ENCODE measurements at regions not wholly inside any gene's neighbourhood (a gene's known extent, or its start where the extent isn't known, plus 50 kb on each side); places are given as distances from the start of the nearest gene placed in this dataset.

- no peak overlapping the region for H3K27ac ChIP-seq (ENCODE audit: low read length)
- DNase-seq: no peak
- H3K4me2 ChIP-seq (ENCODE audit: low read depth, low read length, poor library complexity, severe bottlenecking): no peak overlapping the region
- no peaks in the 10 kb centered on the region for H3K79me2 ChIP-seq (ENCODE audit: low read length)
- no peaks in the 10 kb centered on the region for H4K20me1 ChIP-seq (ENCODE audit: insufficient read depth, low read depth, low read length)
- no peaks in the 10 kb centered on the region for H3K9me3 ChIP-seq (ENCODE audit: low read length)
- no peak overlapping the region for H2AFZ ChIP-seq (ENCODE audit: low read length)
- no peak overlapping the region for H3K4me3 ChIP-seq (ENCODE audit: low read length)
- H3K9ac ChIP-seq (ENCODE audit: low read length): no peak overlapping the region
- H3K9me2 ChIP-seq (replicated peaks; ENCODE audit: insufficient read depth, low read length): peaks cover 5% of the 10 kb centered on the region; the same call in 1 of the 2 replicates
- no peaks in the 10 kb centered on the region for H3K4me1 ChIP-seq (ENCODE audit: low read length)
- H3K36me3 ChIP-seq (ENCODE audit: insufficient read depth, low read length): no peaks in the 10 kb centered on the region
- H3K27me3 ChIP-seq (ENCODE audit: low read length): no peaks in the 10 kb centered on the region
These were observed 1103.9 kb upstream of the GJE1 start for GRCh38 chr6:141028791-141029280.

DNA sequence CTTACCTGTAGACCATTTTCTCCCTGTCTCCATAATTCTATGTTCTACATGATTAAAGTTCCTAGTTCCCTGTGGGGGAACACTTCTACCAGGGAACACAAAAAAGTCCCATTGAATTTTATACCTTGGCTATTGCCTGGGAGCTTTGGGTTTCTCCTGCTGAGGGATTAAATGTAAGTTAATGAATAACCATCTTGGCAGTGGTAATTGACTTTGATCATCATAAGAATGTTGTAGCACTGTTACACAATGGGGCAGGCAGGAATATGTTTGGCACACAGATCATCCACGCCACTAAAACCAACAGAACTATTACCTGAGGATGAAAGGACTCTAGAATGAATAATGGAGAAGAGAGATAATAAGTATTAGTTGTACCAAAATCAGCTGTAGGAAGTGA, 1106.2 kb upstream of the GJE1 start:
- Histone ChIP-seq H3K4me3 (ENCODE audit: low read length) (no peak overlapping the region), H3K9me2 (replicated peaks; ENCODE audit: insufficient read depth, low read length) (peaks cover 5% of the 10 kb centered on the region; the same call in 1 of the 2 replicates), H3K4me1 (ENCODE audit: low read length) (no peaks in the 10 kb centered on the region), H3K36me3 (ENCODE audit: insufficient read depth, low read length) (no peaks in the 10 kb centered on the region), H2AFZ (ENCODE audit: low read length) (no peak overlapping the region), H3K9ac (ENCODE audit: low read length) (no peak overlapping the region), H3K4me2 (ENCODE audit: low read depth, low read length, poor library complexity, severe bottlenecking) (no peak overlapping the region), H3K27me3 (ENCODE audit: low read length) (no peaks in the 10 kb centered on the region), H3K27ac (ENCODE audit: low read length) (no peak overlapping the region), H3K9me3 (ENCODE audit: low read length) (no peaks in the 10 kb centered on the region), H4K20me1 (ENCODE audit: insufficient read depth, low read depth, low read length) (no peaks in the 10 kb centered on the region), H3K79me2 (ENCODE audit: low read length) (no peaks in the 10 kb centered on the region)
- DNase-seq: no peak

DNA sequence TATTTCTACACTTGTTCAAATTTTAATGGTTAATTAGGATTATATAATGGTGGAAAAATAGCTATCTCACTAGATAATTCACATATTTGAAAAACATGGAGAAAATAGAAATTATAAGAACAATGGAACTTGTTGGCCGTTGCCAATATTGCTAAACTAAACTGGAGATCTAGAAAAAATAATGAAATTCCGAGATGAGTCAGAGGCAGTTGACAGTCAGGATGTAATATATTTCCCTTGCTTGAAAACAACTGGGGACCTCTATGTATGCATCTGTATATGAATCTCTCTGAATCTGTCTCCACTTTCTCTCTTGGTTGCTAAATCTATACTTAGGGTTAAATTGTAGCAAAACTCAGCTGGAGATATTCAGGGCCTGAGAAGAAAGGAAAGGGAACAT, 1108.2 kb upstream of the GJE1 start:
- DNase-seq: no peak
- Histone ChIP-seq H3K4me2 (ENCODE audit: low read depth, low read length, poor library complexity, severe bottlenecking) (no peak overlapping the region), H3K9me3 (ENCODE audit: low read length) (no peaks in the 10 kb centered on the region), H3K36me3 (ENCODE audit: insufficient read depth, low read length) (no peaks in the 10 kb centered on the region), H3K27ac (ENCODE audit: low read length) (no peak overlapping the region), H3K4me1 (ENCODE audit: low read length) (no peaks in the 10 kb centered on the region), H4K20me1 (ENCODE audit: insufficient read depth, low read depth, low read length) (no peaks in the 10 kb centered on the region), H3K9ac (ENCODE audit: low read length) (no peak overlapping the region), H2AFZ (ENCODE audit: low read length) (no peak overlapping the region), H3K79me2 (ENCODE audit: low read length) (no peaks in the 10 kb centered on the region), H3K9me2 (replicated peaks; ENCODE audit: insufficient read depth, low read length) (peaks cover 5% of the 10 kb centered on the region; the same call in 1 of the 2 replicates), H3K27me3 (ENCODE audit: low read length) (no peaks in the 10 kb centered on the region), H3K4me3 (ENCODE audit: low read length) (no peak overlapping the region)

DNA sequence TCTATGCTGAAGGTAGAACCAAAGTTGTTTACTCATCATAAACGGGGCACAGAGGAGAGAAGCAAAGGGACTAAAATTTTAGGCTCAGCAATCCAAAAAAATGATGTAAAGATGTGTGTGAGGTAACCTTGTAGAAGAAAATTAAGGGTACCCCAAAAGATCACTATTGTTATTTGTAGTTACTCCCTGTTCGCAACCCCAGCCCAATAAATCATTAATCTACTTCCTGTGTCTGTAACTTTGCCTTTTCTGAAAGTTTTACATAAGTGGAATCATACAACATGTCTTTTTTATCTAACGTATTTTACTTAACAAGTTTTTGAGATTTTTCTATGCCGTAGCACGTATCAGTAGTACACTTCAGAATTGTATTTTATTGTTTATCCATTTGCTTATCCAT, 1114.8 kb upstream of the GJE1 start:
- DNase-seq: no peak
- no peaks in the 10 kb centered on the region for H3K4me1 ChIP-seq (ENCODE audit: low read length)
- no peak overlapping the region for H2AFZ ChIP-seq (ENCODE audit: low read length)
- H3K4me3 ChIP-seq (ENCODE audit: low read length): no peak overlapping the region
- no peak overlapping the region for H3K9ac ChIP-seq (ENCODE audit: low read length)
- H3K79me2 ChIP-seq (ENCODE audit: low read length): no peaks in the 10 kb centered on the region
- H3K36me3 ChIP-seq (ENCODE audit: insufficient read depth, low read length): no peaks in the 10 kb centered on the region
- no peaks in the 10 kb centered on the region for H3K9me2 ChIP-seq (replicated peaks; ENCODE audit: insufficient read depth, low read length)
- no peaks in the 10 kb centered on the region for H4K20me1 ChIP-seq (ENCODE audit: insufficient read depth, low read depth, low read length)
- no peaks in the 10 kb centered on the region for H3K9me3 ChIP-seq (ENCODE audit: low read length)
- H3K27me3 ChIP-seq (ENCODE audit: low read length): no peaks in the 10 kb centered on the region
- H3K4me2 ChIP-seq (ENCODE audit: low read depth, low read length, poor library complexity, severe bottlenecking): no peak overlapping the region
- H3K27ac ChIP-seq (ENCODE audit: low read length): no peak overlapping the region

DNA sequence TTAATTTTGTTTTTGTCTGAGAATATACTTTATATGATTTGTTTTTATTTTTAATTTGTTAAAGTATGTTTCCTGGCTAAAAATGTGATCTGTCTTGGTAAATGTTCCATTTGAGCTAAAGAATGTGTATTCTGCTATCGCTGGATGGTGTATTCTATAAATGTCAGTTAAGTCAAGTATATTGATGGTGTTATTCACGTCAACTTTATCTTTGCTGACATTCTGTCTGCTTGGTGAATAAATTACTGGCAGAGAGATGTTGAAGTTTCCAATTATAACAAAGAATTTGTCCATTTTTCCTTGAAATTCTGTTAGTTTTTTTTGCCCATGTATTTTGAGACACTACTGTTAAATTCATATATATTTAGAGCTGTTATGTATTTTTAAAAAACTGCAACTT, 1131.8 kb upstream of the GJE1 start:
- no peak overlapping the region for H3K4me3 ChIP-seq (ENCODE audit: low read length)
- no peaks in the 10 kb centered on the region for H4K20me1 ChIP-seq (ENCODE audit: insufficient read depth, low read depth, low read length)
- no peak for DNase-seq
- no peak overlapping the region for H2AFZ ChIP-seq (ENCODE audit: low read length)
- H3K4me1 ChIP-seq (ENCODE audit: low read length): no peaks in the 10 kb centered on the region
- H3K4me2 ChIP-seq (ENCODE audit: low read depth, low read length, poor library complexity, severe bottlenecking): no peak overlapping the region
- no peaks in the 10 kb centered on the region for H3K9me2 ChIP-seq (replicated peaks; ENCODE audit: insufficient read depth, low read length)
- H3K36me3 ChIP-seq (ENCODE audit: insufficient read depth, low read length): no peaks in the 10 kb centered on the region
- H3K9me3 ChIP-seq (ENCODE audit: low read length): peaks cover 6% of the 10 kb centered on the region
- no peak overlapping the region for H3K27ac ChIP-seq (ENCODE audit: low read length)
- H3K27me3 ChIP-seq (ENCODE audit: low read length): no peaks in the 10 kb centered on the region
- no peak overlapping the region for H3K9ac ChIP-seq (ENCODE audit: low read length)
- no peaks in the 10 kb centered on the region for H3K79me2 ChIP-seq (ENCODE audit: low read length)

DNA sequence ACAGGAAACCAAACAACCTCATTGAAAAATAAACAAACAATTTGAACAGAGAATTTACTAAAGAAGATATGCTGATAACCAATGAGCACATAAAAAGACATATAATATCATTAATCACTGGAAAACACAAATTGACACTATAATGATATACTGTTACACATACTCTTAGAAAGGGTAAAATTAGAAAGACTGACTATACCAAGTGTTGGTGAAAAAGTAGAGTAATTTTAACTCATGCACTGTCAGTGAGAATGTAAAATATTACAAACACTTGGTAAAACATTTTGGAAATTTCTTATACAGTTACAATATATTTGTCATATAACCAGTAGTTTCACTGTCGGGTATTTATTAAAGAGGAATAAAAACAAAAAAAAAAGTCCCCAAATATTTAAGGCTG, 1139.2 kb upstream of the GJE1 start:
- H3K9ac ChIP-seq (ENCODE audit: low read length): no peak overlapping the region
- H3K27me3 ChIP-seq (ENCODE audit: low read length): no peaks in the 10 kb centered on the region
- H3K4me2 ChIP-seq (ENCODE audit: low read depth, low read length, poor library complexity, severe bottlenecking): no peak overlapping the region
- H3K4me1 ChIP-seq (ENCODE audit: low read length): no peaks in the 10 kb centered on the region
- no peaks in the 10 kb centered on the region for H3K9me3 ChIP-seq (ENCODE audit: low read length)
- no peak overlapping the region for H3K27ac ChIP-seq (ENCODE audit: low read length)
- no peak overlapping the region for H2AFZ ChIP-seq (ENCODE audit: low read length)
- H3K9me2 ChIP-seq (replicated peaks; ENCODE audit: insufficient read depth, low read length): no peaks in the 10 kb centered on the region
- no peak for DNase-seq
- H3K4me3 ChIP-seq (ENCODE audit: low read length): no peak overlapping the region
- H3K79me2 ChIP-seq (ENCODE audit: low read length): no peaks in the 10 kb centered on the region
- H3K36me3 ChIP-seq (ENCODE audit: insufficient read depth, low read length): no peaks in the 10 kb centered on the region
- H4K20me1 ChIP-seq (ENCODE audit: insufficient read depth, low read depth, low read length): no peaks in the 10 kb centered on the region

GRCh38 chr6:140992678-140993077, 1140.0 kb upstream of the GJE1 start:
- Histone ChIP-seq H3K36me3 (ENCODE audit: insufficient read depth, low read length) (no peaks in the 10 kb centered on the region), H3K9me3 (ENCODE audit: low read length) (no peaks in the 10 kb centered on the region), H3K9ac (ENCODE audit: low read length) (no peak overlapping the region), H3K4me1 (ENCODE audit: low read length) (no peaks in the 10 kb centered on the region), H3K27ac (ENCODE audit: low read length) (no peak overlapping the region), H3K4me3 (ENCODE audit: low read length) (no peak overlapping the region), H2AFZ (ENCODE audit: low read length) (no peak overlapping the region), H4K20me1 (ENCODE audit: insufficient read depth, low read depth, low read length) (no peaks in the 10 kb centered on the region), H3K9me2 (replicated peaks; ENCODE audit: insufficient read depth, low read length) (no peaks in the 10 kb centered on the region), H3K27me3 (ENCODE audit: low read length) (no peaks in the 10 kb centered on the region), H3K79me2 (ENCODE audit: low read length) (no peaks in the 10 kb centered on the region), H3K4me2 (ENCODE audit: low read depth, low read length, poor library complexity, severe bottlenecking) (no peak overlapping the region)
- DNase-seq: no peak

DNA sequence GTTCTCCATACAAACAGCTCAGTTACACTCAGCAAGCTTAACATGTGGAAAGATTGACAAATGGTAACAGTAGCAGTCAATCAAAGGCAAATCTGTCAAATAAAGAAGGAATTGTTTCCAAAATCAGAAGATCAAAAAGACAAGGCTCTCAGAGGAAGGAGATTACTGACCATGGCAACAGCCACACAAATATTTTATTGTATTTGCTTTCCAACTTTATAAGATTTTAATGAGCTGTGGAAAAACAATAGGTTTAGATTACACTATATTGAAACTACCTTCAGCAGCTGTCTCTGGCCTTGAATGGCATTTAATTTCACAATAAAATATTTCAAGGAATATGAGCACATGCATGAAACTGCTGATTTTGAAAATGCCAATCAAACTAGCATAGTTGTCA, 1143.9 kb upstream of the GJE1 start:
- Histone ChIP-seq H4K20me1 (ENCODE audit: insufficient read depth, low read depth, low read length) (no peaks in the 10 kb centered on the region), H2AFZ (ENCODE audit: low read length) (no peak overlapping the region), H3K4me1 (ENCODE audit: low read length) (peaks cover 3% of the 10 kb centered on the region; the same call in 1 of the 2 replicates), H3K27ac (ENCODE audit: low read length) (no peak overlapping the region), H3K9me2 (replicated peaks; ENCODE audit: insufficient read depth, low read length) (no peaks in the 10 kb centered on the region), H3K36me3 (ENCODE audit: insufficient read depth, low read length) (no peaks in the 10 kb centered on the region), H3K4me3 (ENCODE audit: low read length) (no peak overlapping the region), H3K79me2 (ENCODE audit: low read length) (no peaks in the 10 kb centered on the region), H3K27me3 (ENCODE audit: low read length) (no peaks in the 10 kb centered on the region), H3K4me2 (ENCODE audit: low read depth, low read length, poor library complexity, severe bottlenecking) (no peak overlapping the region), H3K9ac (ENCODE audit: low read length) (no peak overlapping the region), H3K9me3 (ENCODE audit: low read length) (no peaks in the 10 kb centered on the region)
- no peak for DNase-seq

Data from Karpas-422 (cell line).